GM19438 (cell line): ENCODE measurements at regions not wholly inside any gene's neighbourhood (a gene's known extent, or its start where the extent isn't known, plus 50 kb on each side); places are given as distances from the start of the nearest gene placed in this dataset.
"Not testable (repeated sequence)": the region's sequence is repeated elsewhere in the genome, so short reads cannot be mapped to it uniquely, and the experiment has no call there.

Experiments
- ATAC-seq: cut with Tn5 transposase; IDR thresholded peaks from one replicate; pipeline ENCODE4 v1.9.1; 2021; ENCODE audit warnings: low read depth; ENCODE audit not compliant: unreplicated experiment

DNA sequence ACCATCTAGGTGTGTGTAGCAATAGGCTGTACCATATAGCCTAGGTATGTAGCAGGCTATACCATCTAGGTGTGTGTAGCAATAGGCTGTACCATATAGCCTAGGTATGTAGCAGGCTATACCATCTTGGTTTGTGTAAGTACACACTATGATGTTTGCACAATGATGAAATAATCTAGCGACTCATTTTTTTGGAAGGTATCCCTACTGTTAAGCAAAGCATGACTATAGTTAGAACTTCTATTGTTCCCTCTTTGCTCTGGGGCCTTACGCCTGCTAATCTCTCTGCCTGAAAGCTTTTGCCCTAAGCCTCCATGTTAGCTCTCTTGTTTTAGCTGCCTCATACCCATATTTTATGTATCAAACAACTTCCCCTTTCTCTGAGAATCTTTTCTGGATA is 563.3 kb downstream of the PIK3C3 start:
- not testable (repeated sequence) for ATAC-seq

GRCh38 chr18:42520138-42520537 is 565.1 kb downstream of the PIK3C3 start:
- ATAC-seq = no peak

- ATAC-seq = no peak
Measured at GRCh38 chr18:42525905-42526304, 570.9 kb downstream of the PIK3C3 start.

GRCh38 chr18:42527766-42528165 is 572.7 kb downstream of the PIK3C3 start:
- no peak for ATAC-seq

GRCh38 chr18:42530276-42530675 is 575.2 kb downstream of the PIK3C3 start:
- no peak for ATAC-seq

- no peak for ATAC-seq
Measured at GRCh38 chr18:42532119-42532518, 577.1 kb downstream of the PIK3C3 start.

DNA sequence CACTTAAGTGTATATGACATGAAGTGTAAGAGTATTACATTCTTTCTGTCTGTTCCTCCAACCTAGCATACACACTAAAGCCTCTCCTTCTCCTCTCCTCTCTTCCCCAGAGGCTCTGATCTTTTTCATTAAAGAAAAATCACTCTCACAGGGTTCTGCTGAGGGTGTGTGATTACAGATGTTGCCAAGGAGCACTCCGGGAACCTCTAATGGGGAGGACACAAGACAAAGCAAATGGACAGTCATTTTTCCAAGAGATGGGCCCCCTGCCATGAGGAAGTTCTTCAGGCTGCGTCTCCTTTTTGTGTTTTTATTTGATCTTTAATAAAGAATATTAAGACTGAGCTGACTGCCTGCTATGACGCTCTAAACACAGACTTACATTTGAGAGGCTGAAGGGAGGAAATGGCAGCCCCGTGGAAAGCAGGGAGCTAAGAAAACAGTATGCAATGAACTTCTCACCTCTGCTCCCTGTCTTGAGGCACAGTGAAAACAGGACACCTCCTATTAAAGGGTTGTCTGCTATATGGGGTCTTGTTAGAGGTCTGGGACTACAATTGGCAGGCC is 578.1 kb downstream of the PIK3C3 start:
- no peak for ATAC-seq

DNA sequence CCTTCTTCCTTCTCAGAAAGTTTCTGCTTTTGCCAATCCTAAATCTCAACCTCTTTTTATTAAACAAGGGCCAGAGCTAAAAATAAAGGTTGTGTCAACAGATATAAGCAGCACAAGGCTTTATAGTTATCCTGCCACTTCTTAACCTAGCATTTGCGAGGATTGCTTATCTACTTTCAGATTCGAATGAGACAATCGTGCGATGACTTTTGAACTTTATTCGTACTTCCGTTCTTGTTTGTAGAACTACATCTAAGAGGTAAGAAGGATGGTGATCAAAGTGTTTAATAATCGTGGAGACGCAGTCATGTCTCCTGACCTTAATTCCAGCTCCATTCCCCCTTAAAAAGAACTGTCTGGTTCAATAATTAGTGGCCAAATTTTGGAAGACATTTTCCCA is 578.6 kb downstream of the PIK3C3 start:
- ATAC-seq = no peak

- ATAC-seq = no peak
Measured at GRCh38 chr18:42534313-42534712, 579.3 kb downstream of the PIK3C3 start.

GRCh38 chr18:42536442-42536841 is 579.0 kb downstream of the RIT2 start:
- no peak for ATAC-seq

DNA sequence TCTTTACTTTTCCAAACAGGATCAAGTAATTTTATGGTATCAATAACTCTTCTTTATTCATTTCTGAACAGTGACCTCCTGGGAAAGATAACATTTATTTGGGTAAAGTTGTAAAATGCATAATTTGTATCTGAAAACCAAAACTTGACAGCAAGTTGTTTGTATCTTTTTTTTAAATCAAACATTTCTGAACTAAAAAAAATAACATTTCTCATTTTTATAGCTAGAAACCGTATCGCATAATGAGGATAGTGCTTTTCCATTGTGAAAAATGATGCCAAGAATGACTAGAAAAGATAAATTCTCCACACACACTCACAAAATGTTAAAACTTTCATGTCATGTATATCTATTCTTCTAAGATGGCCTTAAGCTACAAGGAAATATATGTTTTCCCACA is 578.2 kb downstream of the RIT2 start:
- ATAC-seq = no peak

DNA sequence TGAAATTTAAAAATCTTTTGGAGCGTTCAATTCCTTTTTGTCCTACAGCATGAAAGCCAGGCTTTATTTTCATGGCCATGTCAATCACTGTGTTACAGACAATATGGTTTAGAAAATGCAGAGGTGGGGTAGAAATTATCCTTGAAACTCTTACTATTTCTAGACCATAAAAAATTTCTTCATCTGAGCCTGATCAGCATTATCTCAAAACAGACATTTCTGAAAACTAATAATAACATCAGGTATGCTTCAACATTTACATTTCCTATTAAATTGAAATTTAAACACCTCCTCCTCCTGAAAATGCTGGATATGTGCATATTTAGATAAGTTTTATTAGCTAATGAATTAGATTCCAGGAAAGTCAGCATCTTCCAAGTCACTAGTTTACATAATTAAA is 570.6 kb downstream of the RIT2 start:
- no peak for ATAC-seq

GRCh38 chr18:42545825-42546224 is 569.7 kb downstream of the RIT2 start:
- no peak for ATAC-seq

DNA sequence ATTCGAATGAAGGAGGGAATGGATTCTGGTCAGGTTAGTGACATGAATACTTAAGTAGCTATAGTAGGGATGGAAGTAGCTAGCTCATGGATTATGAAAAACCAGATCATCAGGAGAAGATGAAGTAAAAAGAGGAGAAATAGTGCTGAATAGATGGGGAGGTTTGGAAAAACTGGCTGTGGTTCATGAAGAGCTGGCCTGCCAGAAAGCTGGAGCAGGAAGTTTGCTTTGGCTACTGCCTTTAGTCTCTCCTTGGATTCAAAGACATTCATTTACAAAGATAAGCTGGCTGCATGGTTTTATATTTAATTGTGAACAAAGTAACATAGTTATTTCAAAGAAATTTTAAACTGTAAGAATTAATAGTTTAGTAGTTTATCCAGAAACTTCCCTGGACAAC is 567.0 kb downstream of the RIT2 start:
- no peak for ATAC-seq

GRCh38 chr18:42549596-42549995 is 565.9 kb downstream of the RIT2 start:
- ATAC-seq = no peak

DNA sequence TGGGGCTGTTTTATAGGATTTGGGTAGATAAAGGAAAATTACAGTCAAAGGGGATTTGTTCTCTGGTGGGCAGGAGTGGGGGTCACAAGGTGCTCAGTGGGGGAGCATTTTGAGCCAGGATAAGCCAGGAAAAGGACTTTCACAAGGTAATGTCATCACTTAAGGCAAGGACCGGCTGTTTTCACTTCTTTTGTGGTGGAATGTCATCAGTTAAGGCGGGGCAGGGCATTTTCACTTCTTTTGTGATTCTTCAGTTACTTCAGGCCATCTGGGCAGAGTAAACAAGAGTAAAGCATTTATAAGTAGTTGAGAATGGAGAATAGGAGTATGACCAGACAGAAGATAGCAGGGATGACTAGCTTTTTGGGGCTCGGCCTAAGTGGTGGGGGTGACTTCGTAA is 562.9 kb downstream of the RIT2 start:
- not testable (repeated sequence) for ATAC-seq

DNA sequence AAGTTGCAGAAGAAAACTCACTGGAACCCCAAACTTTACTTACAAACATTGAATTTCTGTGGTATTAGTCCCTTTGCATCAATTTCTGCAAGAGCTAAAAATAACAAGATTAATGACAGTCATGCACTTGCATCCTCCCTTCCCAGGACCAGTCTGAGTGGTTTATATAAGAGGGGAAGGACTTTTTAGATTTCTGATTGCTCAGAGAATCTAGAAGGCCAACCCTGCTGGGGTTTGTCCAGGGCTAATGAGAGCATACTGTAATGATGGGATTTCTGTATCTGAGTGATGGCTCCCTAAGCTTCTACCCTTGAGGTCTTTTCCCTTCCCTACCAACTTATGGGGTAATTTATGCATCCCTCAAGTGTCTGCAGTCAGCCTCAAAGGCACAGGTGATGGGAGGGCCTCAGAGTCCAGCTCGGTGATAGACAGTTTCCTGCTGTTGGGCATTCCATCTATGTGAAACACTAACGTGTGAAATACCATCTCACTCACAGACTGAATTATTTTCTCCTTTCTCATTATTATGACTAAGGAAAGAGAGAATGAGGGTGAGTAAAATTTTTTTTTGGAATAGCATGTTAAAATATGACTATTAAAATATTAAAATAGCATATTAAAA is 556.3 kb downstream of the RIT2 start:
- ATAC-seq = no peak

- no peak for ATAC-seq
Measured at GRCh38 chr18:42561521-42561920, 554.0 kb downstream of the RIT2 start.

GRCh38 chr18:42563995-42564394 is 551.5 kb downstream of the RIT2 start:
- ATAC-seq = no peak

DNA sequence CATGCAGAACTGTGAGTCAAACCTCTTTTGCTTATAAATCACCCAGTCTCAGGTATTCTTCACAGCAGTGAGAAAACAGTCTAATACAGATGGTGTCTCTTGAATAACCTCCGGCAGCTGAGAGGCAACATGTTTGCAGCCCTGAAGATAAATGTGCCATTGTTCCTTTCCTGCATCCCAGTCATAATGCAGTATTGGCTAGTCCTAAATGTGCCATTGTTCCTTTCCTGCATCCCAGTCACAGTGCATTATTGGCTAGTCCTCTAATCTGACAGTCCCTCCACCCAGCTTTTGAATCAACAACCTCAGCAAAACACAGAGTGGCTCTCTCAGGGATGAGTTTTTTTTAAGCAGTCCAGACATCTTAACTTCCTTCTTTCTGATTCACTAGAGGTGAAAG is 550.7 kb downstream of the RIT2 start:
- no peak for ATAC-seq

GRCh38 chr18:42568773-42569172 is 546.7 kb downstream of the RIT2 start:
- no peak for ATAC-seq

DNA sequence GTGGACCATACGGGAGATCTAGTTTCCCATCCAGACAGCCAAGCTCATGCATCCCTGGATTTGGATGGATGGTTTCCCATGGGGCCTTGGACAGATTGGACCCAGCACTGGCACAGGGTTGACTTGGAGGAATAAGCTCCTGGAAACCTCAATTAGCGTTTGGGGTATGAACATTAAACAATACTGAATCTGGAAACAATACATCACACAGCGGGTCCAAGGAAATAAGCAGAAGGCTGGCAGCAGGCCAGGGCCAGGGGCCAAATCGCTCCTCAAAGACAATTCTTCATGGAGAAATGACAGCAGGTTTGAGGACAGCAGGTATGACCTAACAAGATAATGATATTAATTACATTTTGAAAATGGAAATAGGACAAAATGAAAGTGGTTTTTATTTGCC is 540.6 kb downstream of the RIT2 start:
- no peak for ATAC-seq

GRCh38 chr18:42576124-42576523 is 539.4 kb downstream of the RIT2 start:
- ATAC-seq = no peak
